NCI-H1436 (cell line): ENCODE measurements at regions not wholly inside any gene's neighbourhood (a gene's known extent, or its start where the extent isn't known, plus 50 kb on each side); places are given as distances from the start of the nearest gene placed in this dataset.
"Not testable (repeated sequence)": the region's sequence is repeated elsewhere in the genome, so short reads cannot be mapped to it uniquely, and the experiment has no call there.

Experiments used
- DNase-seq: peaks from one replicate; lab custom pipeline; 2025; lab: John Stamatoyannopoulos, UW

DNA sequence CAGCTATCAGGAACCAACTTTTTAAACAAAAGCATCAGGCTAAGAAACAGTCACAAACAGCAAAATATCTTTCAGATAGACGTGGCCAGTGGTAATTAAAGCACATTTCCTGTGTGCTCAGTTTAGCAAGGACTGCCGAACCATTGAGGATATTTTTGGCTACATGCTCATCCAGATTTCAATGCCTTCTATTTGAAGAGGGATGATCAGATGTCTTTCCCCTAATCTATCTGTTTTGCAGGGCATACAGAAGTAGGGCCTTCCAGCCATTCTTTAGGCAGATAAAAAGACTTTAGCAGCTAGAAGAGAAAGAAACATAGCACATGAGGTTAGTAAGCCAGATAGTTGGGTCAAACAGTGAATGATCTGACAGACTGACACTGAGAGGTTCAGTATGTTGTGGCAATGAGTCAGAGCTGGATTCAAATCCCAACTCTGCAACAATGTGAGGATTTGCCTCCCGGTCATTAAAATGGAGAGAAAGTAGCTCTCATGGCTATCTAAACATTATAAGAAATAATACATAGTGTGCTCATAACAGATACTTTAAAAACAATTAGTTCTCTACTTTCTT lies 100.0 kb upstream of the PRKG2 start:
- DNase-seq, result no peak

DNA sequence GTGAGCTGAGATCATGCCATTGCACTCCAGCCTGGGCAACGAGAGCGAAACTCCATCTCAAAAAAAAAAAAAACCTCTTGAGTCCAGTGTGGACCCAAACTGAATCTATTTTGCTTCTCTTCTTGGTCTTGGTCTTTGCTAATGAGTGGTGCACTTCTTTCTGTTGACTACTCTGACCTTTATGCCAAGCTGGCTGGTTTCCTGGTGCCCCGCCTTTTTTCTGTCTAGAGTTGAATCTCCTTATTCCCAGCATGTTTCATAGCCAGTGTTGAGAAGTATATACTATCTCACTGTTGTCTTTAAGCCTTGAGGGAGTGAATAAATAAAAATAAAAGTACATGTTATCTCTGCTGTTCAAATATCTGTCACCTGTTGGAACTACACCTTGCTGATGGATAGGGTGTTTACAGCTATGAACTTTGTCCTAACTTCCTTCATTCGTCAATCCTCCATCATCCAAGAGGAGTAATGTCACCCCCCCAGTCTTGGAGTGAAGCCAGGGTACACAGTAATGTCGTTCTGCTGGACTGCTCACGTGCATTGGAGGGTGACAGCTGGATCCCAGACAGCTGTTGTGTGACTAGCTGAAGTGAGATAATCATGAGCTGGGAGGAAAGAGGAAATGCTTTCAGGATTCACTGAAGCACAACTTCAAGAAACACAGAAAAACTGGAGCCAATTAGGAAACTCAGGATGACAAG lies 99.3 kb upstream of the PRKG2 start:
- DNase-seq, result no peak

DNA sequence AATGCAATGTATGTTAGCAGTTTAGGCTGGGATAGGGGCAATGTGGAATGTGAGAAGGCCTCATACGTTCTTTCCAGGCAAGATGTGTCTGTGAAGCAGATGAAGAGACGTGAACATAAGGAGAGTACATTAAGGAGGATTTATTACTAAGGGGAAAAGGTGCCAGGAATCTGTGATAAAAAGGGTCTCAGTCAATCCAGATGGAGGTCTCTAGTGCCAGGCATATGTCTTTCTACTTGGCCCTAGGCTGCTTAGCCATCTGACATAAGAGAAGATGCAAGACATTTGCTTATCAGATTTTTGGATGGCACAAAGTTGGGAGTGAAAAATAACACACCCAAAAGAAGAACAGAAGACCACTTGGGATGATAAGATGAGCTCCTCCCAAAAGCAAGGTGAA lies 93.0 kb upstream of the PRKG2 start:
- no peak for DNase-seq

DNA sequence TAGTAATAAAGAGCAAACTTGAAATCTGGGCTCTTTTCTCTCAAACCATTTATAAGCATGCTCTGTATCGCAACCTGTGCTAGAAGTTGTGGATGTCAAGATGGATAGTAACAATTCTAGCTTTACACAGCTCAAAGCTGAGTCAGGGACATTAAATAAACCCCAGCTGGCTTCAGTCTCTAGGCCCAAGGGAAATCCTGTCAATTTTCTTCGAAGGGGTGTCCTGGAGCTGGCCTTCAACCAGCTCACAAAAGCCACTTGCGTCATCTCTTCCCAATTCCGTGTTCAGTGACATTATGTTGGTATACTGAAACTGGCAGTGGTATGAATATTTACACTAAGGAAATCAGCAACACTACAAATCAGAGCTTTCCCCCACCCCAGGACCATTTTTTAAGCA lies 89.8 kb upstream of the PRKG2 start:
- DNase-seq, result no peak

DNA sequence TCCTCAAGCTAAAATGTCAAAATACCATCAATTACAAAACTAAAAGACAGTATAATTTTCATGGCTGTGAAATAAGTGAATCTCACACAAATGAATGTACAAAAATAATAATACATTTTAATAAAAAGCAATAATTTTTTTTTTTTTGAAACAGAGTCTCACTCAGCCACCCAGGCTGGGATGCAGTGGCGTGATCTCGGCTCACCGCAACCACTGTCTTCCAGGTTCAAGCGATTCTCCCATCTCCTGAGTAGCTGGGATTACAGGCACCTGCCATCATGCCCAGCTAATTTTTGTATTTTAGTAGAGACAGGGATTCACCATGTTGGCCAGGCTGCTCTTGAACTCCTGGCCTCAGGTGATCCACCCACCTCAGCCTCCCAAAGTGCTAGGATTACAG lies 85.3 kb upstream of the PRKG2 start:
- DNase-seq, result not testable (repeated sequence)

DNA sequence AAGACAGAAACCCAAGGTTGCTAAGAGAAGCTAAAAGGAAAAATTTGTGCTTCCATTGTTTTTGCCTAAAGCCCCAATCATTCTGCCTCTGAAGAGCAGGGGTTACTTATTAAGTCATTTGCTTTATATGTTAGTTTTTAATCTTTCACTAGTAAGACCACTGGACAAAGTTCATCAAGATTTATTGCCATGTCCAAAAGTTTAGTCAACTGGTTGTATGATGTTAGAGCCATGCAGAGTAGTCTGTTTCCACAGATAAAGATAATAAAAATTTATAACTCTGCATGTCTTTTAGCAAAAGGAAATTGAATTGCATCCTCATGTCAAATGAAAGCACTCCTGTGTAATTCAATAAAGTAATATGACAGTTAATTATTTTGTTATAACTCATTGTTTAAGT lies 75.8 kb upstream of the PRKG2 start:
- no peak for DNase-seq

DNA sequence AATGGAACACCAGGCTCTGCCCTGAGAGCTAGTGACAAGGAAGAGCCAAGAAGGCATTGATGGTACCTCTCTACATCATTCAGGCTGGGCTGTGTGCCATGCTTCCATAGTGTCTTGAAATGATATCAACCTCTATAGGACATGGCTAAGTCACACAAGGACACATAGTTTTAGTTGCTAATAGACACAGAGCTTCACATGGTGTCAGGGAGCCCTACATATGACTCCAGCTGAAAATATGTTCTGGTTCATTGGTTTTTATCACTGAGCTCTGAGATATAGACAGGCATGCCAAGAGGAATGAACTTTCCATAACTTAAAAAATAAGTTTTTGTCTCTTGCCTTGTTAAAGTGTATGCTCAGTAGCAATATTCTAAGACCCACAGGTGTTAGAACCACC lies 72.1 kb upstream of the PRKG2 start:
- DNase-seq, result no peak

DNA sequence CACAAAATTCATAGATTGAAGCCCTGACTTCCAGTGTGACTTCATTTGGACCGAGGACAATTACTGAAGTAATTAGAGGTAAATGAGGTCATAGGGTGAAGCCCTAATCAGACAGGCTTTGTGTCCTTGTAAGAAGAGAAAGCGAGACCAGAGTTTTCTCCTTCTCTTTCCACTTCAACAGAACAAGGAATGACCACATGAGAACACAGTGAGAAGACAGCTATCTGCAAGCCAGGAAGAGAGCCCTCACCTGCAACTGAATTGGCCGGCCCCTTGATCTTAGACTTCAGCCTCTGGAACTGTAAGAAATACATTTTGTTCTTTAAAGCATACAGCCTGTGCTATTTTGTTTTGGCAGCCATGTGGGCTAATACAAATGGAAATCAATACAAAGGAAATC lies 67.1 kb upstream of the PRKG2 start:
- DNase-seq, result no peak

DNA sequence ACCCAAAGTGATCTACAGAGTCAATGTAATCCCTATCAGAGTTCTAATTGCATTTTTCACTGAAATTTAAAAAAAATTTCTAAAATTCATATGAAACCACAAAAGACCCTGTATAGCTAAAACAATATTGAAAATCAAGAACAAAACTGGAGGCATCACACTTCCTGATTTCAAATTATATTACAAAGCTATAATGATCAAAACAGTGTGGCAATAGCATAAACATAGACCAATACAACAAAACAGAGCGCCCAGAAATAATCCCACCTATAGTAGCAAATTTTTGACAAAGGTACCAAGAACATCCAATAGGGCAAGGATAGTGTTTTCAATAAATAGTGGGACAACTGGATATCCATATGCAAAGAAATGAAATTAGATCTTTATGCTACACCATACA lies 59.4 kb upstream of the PRKG2 start:
- DNase-seq, result no peak

DNA sequence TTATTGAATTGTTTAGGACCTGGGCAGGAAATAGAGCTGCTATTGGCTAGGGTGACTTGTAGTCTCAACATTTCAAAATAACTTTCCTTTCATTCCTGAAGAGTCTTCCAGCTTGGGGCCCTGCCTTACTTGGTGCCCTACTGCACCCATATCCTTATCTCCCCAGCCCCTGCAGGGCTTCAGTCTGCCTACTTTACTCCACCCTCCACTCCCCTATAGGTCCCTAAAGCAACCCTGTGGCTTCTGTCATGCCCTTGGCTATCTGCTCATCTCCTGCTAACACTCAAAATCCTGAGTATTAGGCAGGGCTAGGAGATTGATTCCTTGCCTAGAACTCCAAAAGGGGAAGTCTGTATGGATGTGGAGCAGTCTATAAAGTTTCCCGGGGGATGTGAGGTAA lies 57.6 kb upstream of the PRKG2 start:
- DNase-seq, result no peak
